Thyroid gland (tissue), 4 donors: ENCODE measurements at regions not wholly inside any gene's neighbourhood (a gene's known extent, or its start where the extent isn't known, plus 50 kb on each side); places are given as distances from the start of the nearest gene placed in this dataset.

Experiments
- CTCF ChIP-seq, 6 experiments: fragments of 200-600 bp in 3 of 6; fragments of 450-650 bp in 3 of 6; sonication (generic) in 3 of 6; IDR thresholded peaks; one replicate each; pipeline ENCODE4 v1.5.1; 2016 to 2019; ENCODE audit warnings: antibody characterized with exemption in 6 of 6, mild to moderate bottlenecking in 2 of 6, inconsistent platforms in 1 of 6, moderate library complexity in 1 of 6
- POLR2A ChIP-seq, 2 donors: fragments of 450-650 bp; IDR thresholded peaks; one replicate each; pipeline ENCODE4 v1.6.1; 2017; ENCODE audit warnings: antibody characterized with exemption in 2 of 2, mild to moderate bottlenecking in 2 of 2, moderate library complexity in 1 of 2

GRCh38 chr3:174340624-174341587 lies 518.2 kb upstream of the NAALADL2 start:
- no peak for TF ChIP-seq CTCF (IDR thresholded peaks at IDR 0.05)
- no peak for TF ChIP-seq POLR2A (IDR thresholded peaks at IDR 0.05)
